Left lung (tissue), 4 donors: ENCODE measurements at regions not wholly inside any gene's neighbourhood (a gene's known extent, or its start where the extent isn't known, plus 50 kb on each side); places are given as distances from the start of the nearest gene placed in this dataset.

Experiments
- ATAC-seq: fragments of 200-7000 bp; cut with Tn5 transposase; one replicate; pipeline ENCODE4 v1.9.1; 2020; ENCODE audit warnings: moderate library complexity
- DNase-seq, 4 donors: peaks; one replicate each; pipeline ENCODE4 v3.0.0-alpha.2; 2013 to 2020
- H3K27ac ChIP-seq, 2 donors: fragments of 200-600 bp; sonication (generic) in 1 of 2; one replicate each; pipeline versions ENCODE4 v1.5.0 to v1.8.0; 2020 to 2021
- H3K27me3 ChIP-seq, 2 donors: fragments of 200-600 bp; sonication (generic) in 1 of 2; one replicate each; pipeline versions ENCODE4 v1.5.0 to v1.8.0; 2020 to 2021
- H3K36me3 ChIP-seq, 2 donors: fragments of 200-600 bp; sonication (generic) in 1 of 2; one replicate each; pipeline versions ENCODE4 v1.5.0 to v1.8.0; 2020 to 2021
- H3K4me1 ChIP-seq, 2 donors: fragments of 200-600 bp; one replicate each; pipeline ENCODE4 v1.8.0; 2021
- H3K4me3 ChIP-seq, 2 donors: fragments of 200-600 bp; sonication (generic) in 1 of 2; one replicate each; pipeline versions ENCODE4 v1.5.0 to v1.8.0; 2020 to 2021; ENCODE audit warnings: mild to moderate bottlenecking in 1 of 2
- H3K9me3 ChIP-seq, 2 donors: fragments of 200-600 bp; sonication (generic) in 1 of 2; one replicate each; pipeline versions ENCODE4 v1.5.0 to v1.8.0; 2020 to 2021
- intact Hi-C, 2 donors: fragments of 100-400 bp; cut with DNase I; formaldehyde crosslinking; loops; one replicate each; pipeline versions ENCODE4 v1.11.2 to v1.14.2; 2022
- TF ChIP-seq, protein P1 (sequence below), 2 donors: fragments of 200-600 bp; sonication (generic) in 1 of 2; IDR thresholded peaks; one replicate each; pipeline versions ENCODE4 v1.5.0 to v1.8.0; 2021; ENCODE audit warnings: antibody characterized with exemption in 2 of 2
- donor health status: DM: no; HTN: yes; CAD: no.
- donor health status: DM: no; HTN: no; CAD: no.

DNA sequence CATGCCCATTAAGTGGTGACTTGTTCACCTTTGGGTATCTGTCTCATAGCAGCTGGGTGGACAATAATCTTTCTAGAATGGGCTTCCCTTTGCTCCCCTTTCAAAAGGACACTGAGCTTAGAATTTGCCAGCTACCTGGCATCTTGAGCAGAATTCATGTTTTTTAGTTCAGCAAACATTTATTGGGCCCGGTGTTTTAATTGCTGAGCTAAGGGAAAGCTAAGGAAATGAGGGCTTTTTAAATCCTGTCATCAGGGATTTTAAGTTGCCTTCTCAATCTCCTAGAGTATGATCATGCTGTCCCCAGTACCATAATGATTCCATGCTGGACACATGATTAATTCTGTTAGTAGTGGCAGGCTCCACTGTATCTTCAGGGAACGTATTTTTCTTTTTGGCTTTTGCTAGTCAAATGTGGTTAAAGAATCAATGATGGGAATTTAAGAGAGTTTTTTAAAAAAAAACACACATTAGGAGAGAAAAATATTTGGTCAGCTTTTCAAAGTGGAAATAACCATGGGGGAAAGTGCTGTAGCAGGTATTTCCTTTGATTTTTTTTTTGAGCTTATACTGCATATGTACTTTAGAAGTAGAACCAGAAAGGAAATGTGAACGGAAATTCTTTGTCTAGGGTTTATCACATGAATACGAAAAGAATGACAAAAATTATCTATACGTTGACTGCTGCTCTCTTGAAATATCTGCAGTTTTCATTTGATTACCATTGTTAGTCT lies 208.9 kb downstream of the CLCN4 start:
- H3K9me3 ChIP-seq, result no peaks in the 10 kb centered on the region
- intact Hi-C loops, result no loop called here
- no peak overlapping the region for H3K27ac ChIP-seq
- DNase-seq, result no peak
- no peaks in the 10 kb centered on the region for H3K4me1 ChIP-seq
- no peak overlapping the region for H3K4me3 ChIP-seq
- H3K36me3 ChIP-seq, result no peaks in the 10 kb centered on the region
- H3K27me3 ChIP-seq, result no peaks in the 10 kb centered on the region
- ATAC-seq, result no peak
- TF ChIP-seq, protein P1, sequence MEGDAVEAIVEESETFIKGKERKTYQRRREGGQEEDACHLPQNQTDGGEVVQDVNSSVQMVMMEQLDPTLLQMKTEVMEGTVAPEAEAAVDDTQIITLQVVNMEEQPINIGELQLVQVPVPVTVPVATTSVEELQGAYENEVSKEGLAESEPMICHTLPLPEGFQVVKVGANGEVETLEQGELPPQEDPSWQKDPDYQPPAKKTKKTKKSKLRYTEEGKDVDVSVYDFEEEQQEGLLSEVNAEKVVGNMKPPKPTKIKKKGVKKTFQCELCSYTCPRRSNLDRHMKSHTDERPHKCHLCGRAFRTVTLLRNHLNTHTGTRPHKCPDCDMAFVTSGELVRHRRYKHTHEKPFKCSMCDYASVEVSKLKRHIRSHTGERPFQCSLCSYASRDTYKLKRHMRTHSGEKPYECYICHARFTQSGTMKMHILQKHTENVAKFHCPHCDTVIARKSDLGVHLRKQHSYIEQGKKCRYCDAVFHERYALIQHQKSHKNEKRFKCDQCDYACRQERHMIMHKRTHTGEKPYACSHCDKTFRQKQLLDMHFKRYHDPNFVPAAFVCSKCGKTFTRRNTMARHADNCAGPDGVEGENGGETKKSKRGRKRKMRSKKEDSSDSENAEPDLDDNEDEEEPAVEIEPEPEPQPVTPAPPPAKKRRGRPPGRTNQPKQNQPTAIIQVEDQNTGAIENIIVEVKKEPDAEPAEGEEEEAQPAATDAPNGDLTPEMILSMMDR (IDR thresholded peaks at IDR 0.05), result no peak

DNA sequence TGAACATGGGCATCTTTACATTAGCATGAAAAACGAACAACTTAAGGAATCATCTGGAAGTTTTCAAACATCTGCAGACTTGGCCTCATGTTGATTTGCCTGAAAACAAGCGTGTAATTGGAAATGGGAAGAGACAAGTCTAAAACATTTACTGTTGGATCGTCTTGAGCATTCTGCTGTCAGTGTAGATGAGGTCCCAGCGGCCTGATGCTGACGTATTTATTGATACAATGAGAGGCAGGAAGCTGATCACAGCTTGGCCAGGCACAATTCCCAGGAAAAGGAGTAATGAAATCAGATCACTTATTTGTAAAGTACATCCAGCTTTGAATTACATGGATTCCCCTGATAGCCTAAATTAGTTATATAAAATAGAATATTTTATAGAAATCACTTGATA lies 210.6 kb downstream of the CLCN4 start:
- ATAC-seq (no peak), DNase-seq (no peak)
- Histone ChIP-seq H3K27me3 (no peaks in the 10 kb centered on the region), H3K4me1 (no peaks in the 10 kb centered on the region), H3K36me3 (no peaks in the 10 kb centered on the region), H3K4me3 (no peak overlapping the region), H3K9me3 (no peaks in the 10 kb centered on the region), H3K27ac (no peak overlapping the region)
- intact Hi-C loops, result no loop called here
- TF ChIP-seq, protein P1 (IDR thresholded peaks at IDR 0.05), result no peak

DNA sequence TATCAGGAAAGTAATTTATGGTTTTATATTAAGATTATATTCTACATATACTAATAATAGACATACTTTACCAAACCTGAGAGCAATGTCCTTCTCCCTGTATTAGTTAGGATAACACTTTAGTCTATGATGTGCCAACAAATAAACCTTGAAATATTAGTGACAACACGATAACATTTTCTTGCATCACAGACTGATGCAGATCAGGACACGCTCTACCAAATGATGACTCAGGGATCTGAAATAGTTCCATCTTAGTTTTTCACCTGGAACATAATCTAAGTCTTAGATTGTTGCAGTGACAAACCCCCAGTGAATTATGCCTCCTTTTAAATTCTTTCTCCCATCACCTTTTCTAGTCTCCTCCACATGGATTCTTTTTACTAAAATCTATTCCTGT lies 214.2 kb downstream of the CLCN4 start:
- H3K4me3 ChIP-seq, result no peak overlapping the region
- no peaks in the 10 kb centered on the region for H3K27me3 ChIP-seq
- no peaks in the 10 kb centered on the region for H3K4me1 ChIP-seq
- no peaks in the 10 kb centered on the region for H3K9me3 ChIP-seq
- DNase-seq (no peak), ATAC-seq (no peak)
- H3K27ac ChIP-seq, result no peak overlapping the region
- TF ChIP-seq, protein P1 (IDR thresholded peaks at IDR 0.05), result no peak
- H3K36me3 ChIP-seq, result no peaks in the 10 kb centered on the region
- intact Hi-C loops, result no loop called here

DNA sequence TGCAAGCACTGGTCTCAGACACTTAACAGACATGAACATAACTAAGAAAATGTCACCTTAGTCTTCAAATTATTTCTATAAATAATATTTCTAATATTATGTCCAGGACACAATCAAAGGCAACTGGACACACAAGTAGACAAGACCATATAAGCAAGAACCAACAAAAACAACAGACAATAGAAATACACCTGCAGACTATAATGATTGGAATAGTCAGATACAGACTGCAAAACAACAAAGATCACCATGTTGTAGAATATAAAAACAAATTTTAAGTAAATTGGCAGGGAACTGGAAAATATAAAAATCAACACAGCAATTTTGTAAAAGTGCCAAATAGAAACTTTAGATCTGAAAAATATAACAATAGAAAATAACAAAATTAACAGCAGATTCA lies 220.7 kb downstream of the CLCN4 start:
- H3K27ac ChIP-seq, result no peak overlapping the region
- no peak overlapping the region for H3K4me3 ChIP-seq
- intact Hi-C loops, result no loop called here
- ATAC-seq (no peak), DNase-seq (no peak)
- H3K36me3 ChIP-seq, result no peaks in the 10 kb centered on the region
- H3K4me1 ChIP-seq, result no peaks in the 10 kb centered on the region
- TF ChIP-seq, protein P1 (IDR thresholded peaks at IDR 0.05), result no peak
- no peaks in the 10 kb centered on the region for H3K27me3 ChIP-seq
- H3K9me3 ChIP-seq, result peaks cover 0 to 8% of the 10 kb centered on the region in 2 donors

DNA sequence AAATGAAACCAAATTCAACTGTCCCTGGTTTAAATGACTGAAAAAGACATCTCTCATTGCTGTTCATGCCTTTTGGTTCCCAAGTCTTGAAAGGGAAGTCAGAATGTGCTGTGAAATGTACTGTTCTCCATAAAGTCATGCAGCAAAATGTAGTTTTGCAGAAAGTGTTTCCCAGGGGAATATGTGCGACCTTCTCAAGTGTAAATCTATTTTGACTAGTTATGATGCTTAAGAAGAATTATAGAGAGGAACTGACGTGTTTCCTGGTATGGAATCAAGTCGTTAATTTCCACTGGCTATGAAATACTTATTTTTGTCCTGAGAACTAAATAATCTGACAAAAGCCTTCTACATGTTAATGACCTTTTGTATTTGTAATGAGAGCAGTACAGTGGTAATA lies 223.1 kb downstream of the CLCN4 start:
- peaks cover 0 to 8% of the 10 kb centered on the region in 2 donors for H3K9me3 ChIP-seq
- H3K4me1 ChIP-seq, result no peaks in the 10 kb centered on the region
- no peaks in the 10 kb centered on the region for H3K27me3 ChIP-seq
- intact Hi-C loops, result no loop called here
- no peak overlapping the region for H3K4me3 ChIP-seq
- TF ChIP-seq, protein P1 (IDR thresholded peaks at IDR 0.05), result no peak
- ATAC-seq, result no peak
- no peak for DNase-seq
- no peaks in the 10 kb centered on the region for H3K36me3 ChIP-seq
- H3K27ac ChIP-seq, result no peak overlapping the region
